ENCODE measurements at regions not wholly inside any gene's neighbourhood (a gene's known extent, or its start where the extent isn't known, plus 50 kb on each side); places are given as distances from the start of the nearest gene placed in this dataset.

DNA sequence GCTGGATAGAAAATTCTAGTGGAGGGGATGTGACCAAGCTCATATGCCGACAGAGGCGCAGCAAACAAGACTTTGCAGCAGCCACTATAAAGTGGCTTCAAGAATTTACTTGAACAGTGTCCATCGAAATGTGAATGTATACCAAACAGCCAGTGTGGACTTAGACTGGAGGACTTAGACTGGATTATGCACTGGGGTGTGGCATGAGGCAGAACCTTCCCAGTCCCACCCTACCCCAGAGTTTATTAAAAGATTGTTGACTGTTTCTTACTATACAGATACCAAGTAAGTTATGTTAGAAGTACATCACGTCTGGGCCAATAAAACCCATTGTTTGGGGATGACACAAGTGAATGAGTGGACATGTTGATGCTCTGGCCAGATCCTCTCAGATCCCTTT lies 561.3 kb upstream of the KLF4 start:
- TF ChIP-seq CTCF (conservative IDR thresholded peaks at IDR 0.05; ENCODE audit: low read length) = no peak
- TF ChIP-seq EZH2phosphoT487 (IDR thresholded peaks at IDR 0.05; ENCODE audit: borderline replicate concordance) = no peak

Data from Loucy (cell line).